ENCODE measurements at regions not wholly inside any gene's neighbourhood (a gene's known extent, or its start where the extent isn't known, plus 50 kb on each side); places are given as distances from the start of the nearest gene placed in this dataset.

DNA sequence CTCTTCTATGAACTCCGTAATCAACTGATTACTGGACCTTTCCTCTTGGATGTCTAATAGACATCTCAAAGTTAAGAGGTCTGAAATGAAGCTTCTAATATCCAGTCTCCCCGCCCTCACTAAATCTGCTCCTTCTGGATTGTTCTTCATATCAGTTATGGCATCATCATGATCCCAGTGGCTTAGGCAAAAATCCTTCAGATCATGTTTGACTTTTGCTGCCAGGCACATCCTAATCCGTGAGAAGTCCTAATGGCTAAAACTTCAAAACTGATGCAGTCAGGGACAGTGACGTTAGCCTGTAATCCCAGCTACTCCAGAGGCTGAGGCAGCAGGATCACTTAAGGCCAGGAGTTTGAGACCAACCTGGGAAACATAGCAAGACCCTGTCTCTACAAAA lies 55.1 kb upstream of the GUCY1A1 start:
- H3K27me3 ChIP-seq, result no peaks in the 10 kb centered on the region
- WGBS, 2 donors, result 90 to 95% methylated on average over 4 of the region's 4 CpGs
- H3K9me3 ChIP-seq, result no peaks in the 10 kb centered on the region
- DNase-seq, result no peak
- H3K36me3 ChIP-seq, result no peaks in the 10 kb centered on the region
- no peak for TF ChIP-seq EP300 (IDR thresholded peaks at IDR 0.05)
- no peak overlapping the region for H3K27ac ChIP-seq
- no peak overlapping the region for H3K4me3 ChIP-seq
- H3K4me1 ChIP-seq, result peaks cover 0 to 6% (median 0%) of the 10 kb centered on the region in 4 donors
- intact Hi-C loops (cut with DNase I), result no loop called here

DNA sequence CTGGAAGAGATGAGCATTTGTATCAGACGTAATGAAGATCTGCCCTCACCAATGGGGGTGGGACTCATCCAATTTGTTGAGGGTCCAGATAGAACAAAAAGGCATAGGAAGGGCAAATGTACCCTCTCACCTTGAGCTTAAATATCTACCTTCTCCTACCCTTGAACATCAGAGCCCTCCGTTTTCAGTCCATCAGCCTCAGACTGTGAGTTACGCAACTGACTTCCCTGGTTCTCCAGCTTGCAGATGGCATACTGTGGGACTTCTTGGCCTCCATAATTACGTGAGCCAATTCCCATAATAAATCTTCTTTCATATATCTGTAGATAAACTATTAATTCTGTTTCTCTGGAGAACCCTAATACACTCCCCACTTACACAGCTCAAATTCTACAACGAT lies 56.5 kb upstream of the GUCY1A1 start:
- Histone ChIP-seq H3K27ac (no peak overlapping the region), H3K4me1 (peaks cover 0 to 7% (median 0%) of the 10 kb centered on the region in 4 donors), H3K27me3 (no peaks in the 10 kb centered on the region), H3K36me3 (no peaks in the 10 kb centered on the region), H3K4me3 (no peak overlapping the region), H3K9me3 (no peaks in the 10 kb centered on the region)
- 91 to 93% methylated on average over 5 of the region's 5 CpGs for WGBS, 2 donors
- intact Hi-C loops (cut with DNase I), result no loop called here
- no peak for DNase-seq
- no peak for TF ChIP-seq POLR2A (IDR thresholded peaks at IDR 0.05)

DNA sequence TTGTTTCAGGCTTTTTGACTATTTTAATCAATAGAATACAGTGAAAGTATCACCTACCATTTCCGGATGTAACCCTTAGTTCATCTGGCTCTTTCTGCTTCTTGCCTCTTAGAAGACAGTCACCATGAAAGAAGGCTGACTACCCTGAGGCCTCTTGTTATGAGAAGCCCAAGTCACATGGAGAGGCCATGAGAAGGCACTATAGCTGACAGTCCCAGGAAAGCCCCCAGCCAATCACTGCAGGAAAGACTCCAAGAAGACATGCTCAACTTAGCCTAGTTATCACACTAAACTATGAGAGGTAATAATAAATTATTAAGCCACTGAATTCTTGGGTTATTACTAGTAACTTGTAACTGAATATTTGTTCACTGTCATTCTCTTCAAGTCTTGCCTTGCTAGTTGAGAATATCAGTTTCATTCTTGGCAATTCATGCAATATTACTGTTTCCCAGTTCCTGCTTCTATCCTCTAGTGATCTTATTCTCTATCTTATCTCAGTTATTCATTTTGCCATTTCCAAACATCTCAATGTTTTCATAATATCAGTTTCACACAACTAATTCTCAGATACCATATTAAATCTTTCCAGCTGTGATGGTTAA lies 57.1 kb upstream of the GUCY1A1 start:
- no peak overlapping the region for H3K27ac ChIP-seq
- H3K27me3 ChIP-seq, result no peaks in the 10 kb centered on the region
- H3K36me3 ChIP-seq, result no peaks in the 10 kb centered on the region
- DNase-seq, result no peak
- intact Hi-C loops (cut with DNase I), result no loop called here
- TF ChIP-seq POLR2AphosphoS5 (IDR thresholded peaks at IDR 0.05), result no peak
- 92 to 93% methylated on average over 1 of the region's 1 CpG for WGBS, 2 donors
- no peaks in the 10 kb centered on the region for H3K9me3 ChIP-seq
- peaks cover 0 to 13% (median 0%) of the 10 kb centered on the region in 4 donors for H3K4me1 ChIP-seq
- H3K4me3 ChIP-seq, result no peak overlapping the region

DNA sequence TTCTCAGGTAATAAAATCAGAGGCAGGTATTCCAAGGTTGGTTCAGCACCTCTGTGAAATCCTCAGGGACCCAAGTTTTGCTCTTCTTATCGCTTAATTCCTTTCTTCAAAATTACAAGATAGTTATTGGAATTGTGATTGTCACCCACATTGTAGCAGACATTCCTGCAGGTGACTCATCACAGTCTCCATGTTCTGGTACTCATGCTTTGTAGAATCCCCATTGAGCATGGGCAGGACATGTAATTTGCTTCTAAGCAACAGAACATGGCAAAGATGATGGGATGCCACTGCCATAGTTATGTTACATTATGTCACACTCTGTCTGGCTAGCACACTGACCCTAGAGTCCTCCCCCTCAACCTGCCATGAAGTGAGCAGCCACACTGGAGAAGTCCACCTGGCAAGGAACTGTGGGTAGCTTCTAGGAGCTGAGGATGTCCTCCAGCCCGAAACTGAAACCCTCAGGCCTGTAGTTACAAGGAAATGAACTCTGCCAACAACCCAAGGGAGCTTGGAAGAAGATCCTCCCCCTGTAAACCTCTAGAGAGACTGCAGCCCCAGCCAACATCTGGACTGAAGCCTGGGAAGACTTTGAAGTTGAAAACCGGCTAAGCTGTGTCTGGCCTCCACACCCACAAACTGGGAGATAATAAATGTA lies 58.3 kb upstream of the GUCY1A1 start:
- Histone ChIP-seq H3K27ac (peak overlapping the region in 1 of 4 donors; percentile 18), H3K4me3 (no peak overlapping the region), H3K4me1 (peaks cover 0 to 19% (median 0%) of the 10 kb centered on the region in 4 donors), H3K9me3 (no peaks in the 10 kb centered on the region), H3K36me3 (no peaks in the 10 kb centered on the region), H3K27me3 (no peaks in the 10 kb centered on the region)
- TF ChIP-seq POLR2AphosphoS5 (IDR thresholded peaks at IDR 0.05) (no peak), POLR2A (IDR thresholded peaks at IDR 0.05) (no peak), EP300 (IDR thresholded peaks at IDR 0.05) (no peak)
- TF ChIP-seq, protein P1, sequence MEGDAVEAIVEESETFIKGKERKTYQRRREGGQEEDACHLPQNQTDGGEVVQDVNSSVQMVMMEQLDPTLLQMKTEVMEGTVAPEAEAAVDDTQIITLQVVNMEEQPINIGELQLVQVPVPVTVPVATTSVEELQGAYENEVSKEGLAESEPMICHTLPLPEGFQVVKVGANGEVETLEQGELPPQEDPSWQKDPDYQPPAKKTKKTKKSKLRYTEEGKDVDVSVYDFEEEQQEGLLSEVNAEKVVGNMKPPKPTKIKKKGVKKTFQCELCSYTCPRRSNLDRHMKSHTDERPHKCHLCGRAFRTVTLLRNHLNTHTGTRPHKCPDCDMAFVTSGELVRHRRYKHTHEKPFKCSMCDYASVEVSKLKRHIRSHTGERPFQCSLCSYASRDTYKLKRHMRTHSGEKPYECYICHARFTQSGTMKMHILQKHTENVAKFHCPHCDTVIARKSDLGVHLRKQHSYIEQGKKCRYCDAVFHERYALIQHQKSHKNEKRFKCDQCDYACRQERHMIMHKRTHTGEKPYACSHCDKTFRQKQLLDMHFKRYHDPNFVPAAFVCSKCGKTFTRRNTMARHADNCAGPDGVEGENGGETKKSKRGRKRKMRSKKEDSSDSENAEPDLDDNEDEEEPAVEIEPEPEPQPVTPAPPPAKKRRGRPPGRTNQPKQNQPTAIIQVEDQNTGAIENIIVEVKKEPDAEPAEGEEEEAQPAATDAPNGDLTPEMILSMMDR (IDR thresholded peaks at IDR 0.05), result no peak
- WGBS, 2 donors, result 59 to 73% methylated on average over 3 of the region's 3 CpGs
- intact Hi-C loops (cut with DNase I), result no loop called here
- DNase-seq, result no peak

DNA sequence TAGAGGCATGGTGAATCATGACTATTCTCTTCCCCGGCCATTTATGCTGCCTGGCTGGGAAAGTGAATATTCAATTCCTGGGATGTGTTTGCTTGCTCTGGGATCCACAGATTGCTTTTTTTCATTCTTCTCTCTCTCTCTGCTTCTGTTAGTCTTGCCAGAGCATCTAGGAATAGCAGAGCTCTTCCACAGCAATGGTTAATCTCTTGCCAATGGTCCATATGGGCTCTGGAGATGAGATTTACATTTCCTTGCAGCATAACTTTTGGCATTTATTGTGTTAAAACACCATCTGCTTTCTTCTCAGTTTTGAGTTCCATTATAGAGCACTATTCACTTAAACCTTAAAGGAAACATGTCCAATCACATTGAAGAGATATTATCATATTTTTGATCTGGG lies 59.2 kb upstream of the GUCY1A1 start:
- H3K4me3 ChIP-seq, result no peak overlapping the region
- WGBS, 2 donors, result 89 to 97% methylated on average over 1 of the region's 1 CpG
- no peak for DNase-seq
- H3K27ac ChIP-seq, result no peak overlapping the region
- H3K9me3 ChIP-seq, result no peaks in the 10 kb centered on the region
- no peaks in the 10 kb centered on the region for H3K27me3 ChIP-seq
- H3K4me1 ChIP-seq, result peaks cover 0 to 19% (median 0%) of the 10 kb centered on the region in 4 donors
- H3K36me3 ChIP-seq, result no peaks in the 10 kb centered on the region
- no peak for TF ChIP-seq POLR2AphosphoS5 (IDR thresholded peaks at IDR 0.05)
- TF ChIP-seq, protein P1 (IDR thresholded peaks at IDR 0.05), result no peak
- no peak for TF ChIP-seq EP300 (IDR thresholded peaks at IDR 0.05)
- TF ChIP-seq POLR2A (IDR thresholded peaks at IDR 0.05), result no peak
- intact Hi-C loops (cut with DNase I), result no loop called here

DNA sequence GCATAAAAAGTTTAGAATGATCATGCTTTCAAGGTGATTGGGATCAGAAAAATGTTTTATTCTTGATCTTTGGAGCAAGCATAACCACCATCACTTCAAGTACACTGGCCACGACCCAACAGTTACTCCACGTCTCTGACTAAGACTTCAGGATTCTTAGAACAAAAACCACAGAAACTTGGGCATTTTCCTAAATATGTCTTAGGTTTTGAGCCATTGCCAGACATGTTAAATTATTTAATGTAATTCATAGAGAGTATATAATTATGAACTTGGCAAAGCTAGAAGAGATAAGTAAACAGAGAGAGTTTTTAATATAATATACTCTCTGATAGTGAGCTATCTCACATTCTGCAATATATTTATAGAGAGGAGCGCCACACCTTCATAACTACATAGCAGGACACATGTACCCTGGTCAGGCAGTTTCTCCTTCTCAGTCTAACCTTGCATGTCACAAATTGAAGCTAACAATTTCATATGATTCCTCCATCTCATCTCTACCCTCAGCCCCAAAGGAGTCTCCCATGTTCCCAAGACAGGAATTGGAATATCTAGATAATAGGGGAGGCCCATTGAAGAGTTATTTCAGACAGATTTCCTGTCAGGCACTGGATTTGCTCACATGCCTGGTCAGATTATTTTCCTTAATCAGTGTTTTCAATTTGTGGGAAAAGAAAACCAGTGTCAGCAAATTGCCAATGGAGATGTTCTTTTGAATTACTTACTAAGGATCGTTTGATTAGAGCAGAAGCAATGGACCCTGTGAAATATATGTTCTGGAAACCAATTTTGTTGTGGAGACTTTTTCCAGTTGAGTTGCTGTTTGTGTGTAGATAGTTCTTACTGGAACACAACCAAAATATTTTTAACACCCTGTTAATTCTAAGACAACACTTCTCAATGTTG lies 61.7 kb upstream of the GUCY1A1 start:
- H3K4me3 ChIP-seq, result no peak overlapping the region
- H3K27ac ChIP-seq, result no peak overlapping the region
- no peaks in the 10 kb centered on the region for H3K36me3 ChIP-seq
- WGBS, 2 donors, result 58 to 71% methylated on average over 4 of the region's 4 CpGs
- intact Hi-C loops (cut with DNase I), result no loop called here
- peaks cover 0 to 19% (median 0%) of the 10 kb centered on the region in 4 donors for H3K4me1 ChIP-seq
- H3K27me3 ChIP-seq, result no peaks in the 10 kb centered on the region
- DNase-seq, result peak; percentile 84
- no peaks in the 10 kb centered on the region for H3K9me3 ChIP-seq
- TF ChIP-seq POLR2AphosphoS5 (IDR thresholded peaks at IDR 0.05), result no peak
- no peak for TF ChIP-seq POLR2A (IDR thresholded peaks at IDR 0.05)
- TF ChIP-seq, protein P1 (IDR thresholded peaks at IDR 0.05), result no peak
- TF ChIP-seq EP300 (IDR thresholded peaks at IDR 0.05), result no peak

Data from sigmoid colon (tissue), 6 donors.